NCI-H526 treated with DMSO at 0.1 percent for 48 hours (cell line): ENCODE measurements at regions not wholly inside any gene's neighbourhood (a gene's known extent, or its start where the extent isn't known, plus 50 kb on each side); places are given as distances from the start of the nearest gene placed in this dataset.
A peak's percentile ranks its signal among the peaks of the same experiment; 100 is the strongest.
"Not testable (repeated sequence)": the region's sequence is repeated elsewhere in the genome, so short reads cannot be mapped to it uniquely, and the experiment has no call there.

Source experiments
- DNase-seq: peaks from one replicate; lab custom pipeline; 2025; lab: John Stamatoyannopoulos, UW

GRCh38 chr12:92987362-92987761, 58.3 kb upstream of the EEA1 start:
- peak; percentile 71 for DNase-seq

- DNase-seq: no peak
Observed at GRCh38 chr12:92987846-92988621, 58.9 kb upstream of the EEA1 start.

DNA sequence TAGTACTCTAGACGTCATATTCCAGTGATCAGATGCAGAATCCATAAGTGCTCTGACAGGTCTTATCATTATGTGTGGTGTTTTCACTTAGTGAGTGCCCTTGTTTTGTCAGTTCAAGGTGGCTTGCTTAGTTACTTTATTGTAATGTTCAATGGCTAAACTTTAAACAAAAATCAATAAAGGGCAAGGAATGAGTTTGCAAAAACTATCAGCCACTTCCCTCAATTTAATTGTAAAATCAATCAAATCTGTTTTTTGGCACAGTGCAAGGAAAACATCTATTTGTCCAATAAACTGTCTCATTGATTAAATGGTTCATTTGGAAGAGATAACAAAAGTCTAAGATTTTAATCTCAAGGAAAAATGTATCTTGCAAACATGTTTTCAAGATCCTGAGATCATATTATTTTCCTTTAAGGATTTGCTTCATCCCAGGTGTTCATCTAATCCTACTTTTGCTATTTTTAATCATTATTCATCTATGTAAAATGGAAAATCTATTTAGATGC, 59.6 kb upstream of the EEA1 start:
- DNase-seq: no peak

- no peak for DNase-seq
Observed at GRCh38 chr12:92989715-92990484, 60.8 kb upstream of the EEA1 start.

GRCh38 chr12:92991134-92991533, 62.0 kb upstream of the EEA1 start:
- no peak for DNase-seq

- DNase-seq: no peak
Observed at GRCh38 chr12:92992041-92992440, 62.9 kb upstream of the EEA1 start.

GRCh38 chr12:92993259-92993658, 64.2 kb upstream of the EEA1 start:
- DNase-seq: no peak

DNA sequence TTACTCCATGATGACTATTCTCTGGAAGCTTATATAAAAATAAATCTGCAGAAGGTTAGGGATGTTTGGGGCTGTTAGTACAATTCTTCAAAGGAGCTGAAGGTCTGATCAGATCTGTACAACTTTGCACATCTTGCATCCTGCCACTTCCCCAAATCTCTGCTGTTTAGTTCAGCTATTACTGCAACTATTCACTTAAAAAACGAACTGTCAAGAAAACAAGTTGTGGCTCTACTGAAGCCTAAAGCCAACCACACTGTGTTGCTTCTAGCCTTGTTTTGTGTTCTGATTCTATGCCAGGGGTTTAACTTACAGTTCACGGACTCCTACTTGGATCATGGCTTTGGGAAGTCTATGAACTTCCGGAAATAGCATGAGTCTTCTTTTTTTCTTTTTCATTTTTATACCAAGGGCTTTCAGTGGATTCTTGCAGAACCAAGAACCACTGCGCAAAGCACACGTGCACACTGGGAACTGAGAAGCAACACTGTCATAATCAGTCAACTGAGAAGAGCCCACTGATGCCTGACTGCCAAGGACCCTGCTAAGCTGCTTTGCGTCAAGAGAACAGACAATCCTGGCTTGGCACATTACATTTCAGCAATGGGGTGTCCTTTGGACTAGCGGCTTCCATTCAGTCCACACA, 66.3 kb upstream of the EEA1 start:
- DNase-seq: no peak

- DNase-seq: no peak
Observed at GRCh38 chr12:93000026-93000425, 70.9 kb upstream of the EEA1 start.

GRCh38 chr12:93001407-93001806, 72.3 kb upstream of the EEA1 start:
- no peak for DNase-seq

DNA sequence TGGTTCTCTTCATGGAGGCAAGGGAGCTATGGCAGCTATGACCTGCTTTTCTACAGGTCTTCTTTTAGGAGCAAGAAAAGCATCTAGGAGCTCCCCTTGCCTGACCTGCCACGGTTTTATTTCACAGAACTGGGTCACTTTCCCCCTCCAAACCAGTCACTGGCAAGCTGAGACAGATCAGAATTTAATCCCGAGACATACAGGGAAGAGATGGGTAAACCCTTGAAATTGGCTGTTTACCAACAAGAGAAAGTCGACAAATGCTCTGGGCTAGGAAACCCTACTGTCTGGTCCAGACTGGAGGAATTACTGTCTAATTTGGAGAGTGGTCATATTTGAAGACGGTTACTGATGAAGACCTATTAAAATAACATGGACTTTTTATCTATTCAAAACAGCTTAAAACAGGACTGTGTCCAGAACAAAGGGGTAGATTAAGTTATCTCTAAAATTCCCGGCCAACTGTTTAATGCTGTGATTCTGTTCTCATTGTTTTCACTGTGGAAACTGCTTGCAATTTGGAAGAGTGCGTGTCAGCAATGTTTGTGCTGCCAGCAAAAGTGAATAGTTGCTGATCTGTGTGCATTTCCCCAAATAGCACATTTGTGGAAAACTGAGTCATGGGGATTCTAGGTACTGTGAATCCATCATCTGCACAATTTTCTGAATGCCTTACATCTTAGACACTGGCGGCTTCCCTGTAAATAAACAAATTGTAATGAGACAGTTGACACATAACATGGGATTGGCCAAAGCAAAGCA, 73.4 kb upstream of the EEA1 start:
- DNase-seq: no peak

- no peak for DNase-seq
Observed at GRCh38 chr12:93003531-93004239, 74.6 kb upstream of the EEA1 start.

GRCh38 chr12:93005928-93006392, 76.9 kb upstream of the EEA1 start:
- DNase-seq: no peak

DNA sequence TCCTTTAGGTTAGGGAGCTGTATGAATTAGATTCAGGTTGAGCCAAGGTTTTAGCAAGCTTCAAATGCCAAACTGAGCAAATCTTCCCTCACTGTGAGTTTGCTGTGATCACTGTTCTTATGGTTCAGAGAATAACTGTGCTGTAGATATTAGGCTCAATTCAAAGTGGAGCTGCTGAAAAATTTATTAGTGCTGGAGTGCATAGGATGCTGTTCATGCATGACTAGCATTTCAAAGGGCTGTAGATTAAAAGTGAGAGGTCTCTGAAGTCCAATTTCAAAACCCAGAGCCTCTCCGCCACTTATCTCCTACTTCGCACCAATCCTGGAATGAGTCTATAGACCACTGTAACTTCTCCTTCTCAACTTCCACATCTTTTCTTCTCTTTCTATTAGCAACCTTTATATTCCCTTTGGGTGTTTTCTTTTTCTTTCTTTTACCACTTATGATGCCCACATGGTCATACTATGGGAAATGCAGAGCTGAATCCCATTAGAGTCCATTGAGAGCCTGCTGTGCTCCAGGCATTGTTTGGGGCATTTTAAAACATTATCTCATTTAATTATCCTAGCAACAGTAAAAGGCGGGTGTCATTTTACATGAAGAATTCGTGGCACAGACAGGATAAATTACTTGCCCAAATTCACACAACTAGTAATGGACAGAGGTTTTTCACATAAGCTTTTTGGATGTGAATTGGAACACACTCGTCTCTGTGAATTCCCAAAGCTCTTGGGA, 77.5 kb upstream of the EEA1 start:
- DNase-seq: no peak

DNA sequence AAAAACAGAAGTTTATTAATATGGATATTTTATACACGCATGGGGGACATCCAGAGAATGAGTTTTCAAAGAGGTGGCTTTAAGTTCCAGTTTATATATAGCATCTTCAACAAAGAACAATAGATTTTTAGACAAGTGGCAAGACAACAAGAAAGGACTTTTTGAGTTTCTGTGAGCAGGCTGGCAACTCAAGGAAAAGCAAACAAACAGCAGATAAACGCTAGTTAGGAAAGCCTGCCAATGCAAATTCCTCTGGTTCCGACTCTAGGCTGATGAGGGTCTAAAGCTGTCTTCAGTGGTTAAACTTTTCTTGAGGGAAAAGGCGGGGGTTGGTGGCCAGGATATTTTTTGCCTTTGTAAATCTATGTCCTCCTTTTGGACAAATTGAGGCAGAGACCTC, 78.4 kb upstream of the EEA1 start:
- no peak for DNase-seq

GRCh38 chr12:93008044-93008778, 79.1 kb upstream of the EEA1 start:
- no peak for DNase-seq

- not testable (repeated sequence) for DNase-seq
Observed at GRCh38 chr12:93008880-93009279, 79.8 kb upstream of the EEA1 start.

- no peak for DNase-seq
Observed at GRCh38 chr12:93009533-93009932, 80.4 kb upstream of the EEA1 start.

- DNase-seq: no peak
Observed at GRCh38 chr12:93010461-93010860, 81.4 kb upstream of the EEA1 start.

GRCh38 chr12:93011100-93011499, 82.0 kb upstream of the EEA1 start:
- DNase-seq: no peak
